ENCODE measurements at regions not wholly inside any gene's neighbourhood (a gene's known extent, or its start where the extent isn't known, plus 50 kb on each side); places are given as distances from the start of the nearest gene placed in this dataset.
A peak's percentile ranks its signal among the peaks of the same experiment; 100 is the strongest.

DNA sequence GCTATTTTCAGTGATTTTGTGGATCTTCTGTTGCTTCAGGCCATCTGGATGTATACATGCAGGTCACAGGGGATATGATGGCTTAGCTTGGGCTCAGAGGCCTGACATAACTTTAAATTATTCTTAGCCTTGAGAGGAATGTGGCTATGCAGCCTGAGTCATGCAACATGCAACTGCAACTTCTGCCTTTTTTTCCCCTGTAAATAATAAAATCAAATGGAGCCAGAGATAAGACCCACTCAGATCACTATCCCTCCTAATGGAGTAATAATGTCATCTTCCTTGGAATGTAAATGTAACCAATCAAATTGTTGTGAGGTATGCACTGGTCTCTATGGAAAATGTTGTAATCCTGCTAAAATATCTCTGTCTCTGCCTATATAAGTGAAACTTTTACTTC lies 54.9 kb downstream of the MAGEB17 start:
- no peak overlapping the region for H3K4me3 ChIP-seq (ENCODE audit: low read length)
- no peaks in the 10 kb centered on the region for H3K9me3 ChIP-seq (ENCODE audit: control insufficient read depth, low read depth, low read length)
- no peaks in the 10 kb centered on the region for H3K4me1 ChIP-seq (ENCODE audit: control insufficient read depth, insufficient read depth, low read length)
- no peak for DNase-seq
- no peak overlapping the region for H3K27ac ChIP-seq (ENCODE audit: low read length)
- H3K27me3 ChIP-seq (ENCODE audit: control insufficient read depth, insufficient read depth, low read length) = no peaks in the 10 kb centered on the region
- no peaks in the 10 kb centered on the region for H3K36me3 ChIP-seq (ENCODE audit: control insufficient read depth, insufficient read depth, low read length)

DNA sequence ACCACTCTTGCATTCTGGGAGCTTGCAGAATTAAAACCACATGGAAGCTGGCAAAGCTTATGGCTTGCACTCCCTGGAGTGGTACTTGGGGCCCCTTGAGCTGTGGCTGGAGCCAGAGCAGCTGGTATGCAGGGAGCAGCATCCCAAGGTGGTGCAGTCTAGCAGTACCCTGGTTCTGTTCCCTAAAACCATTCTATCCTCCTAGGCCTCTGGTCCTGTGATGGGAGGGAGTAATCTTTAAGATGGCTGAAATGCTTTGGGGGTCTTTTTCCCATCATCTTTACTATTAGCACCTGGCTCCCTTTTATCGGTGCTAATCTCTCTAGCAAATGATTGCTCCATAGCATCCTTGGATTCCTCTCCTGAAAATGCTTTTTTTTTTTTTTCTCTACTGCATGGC lies 56.1 kb downstream of the MAGEB17 start:
- no peaks in the 10 kb centered on the region for H3K9me3 ChIP-seq (ENCODE audit: control insufficient read depth, low read depth, low read length)
- H3K4me1 ChIP-seq (ENCODE audit: control insufficient read depth, insufficient read depth, low read length) = no peaks in the 10 kb centered on the region
- H3K4me3 ChIP-seq (ENCODE audit: low read length) = no peak overlapping the region
- H3K36me3 ChIP-seq (ENCODE audit: control insufficient read depth, insufficient read depth, low read length) = no peaks in the 10 kb centered on the region
- no peak for DNase-seq
- H3K27ac ChIP-seq (ENCODE audit: low read length) = no peak overlapping the region
- no CpG with 5 or more reads among the region's 1 CpG for WGBS (ENCODE audit: insufficient coverage, low lambda C conversion rate)
- no peaks in the 10 kb centered on the region for H3K27me3 ChIP-seq (ENCODE audit: control insufficient read depth, insufficient read depth, low read length)

DNA sequence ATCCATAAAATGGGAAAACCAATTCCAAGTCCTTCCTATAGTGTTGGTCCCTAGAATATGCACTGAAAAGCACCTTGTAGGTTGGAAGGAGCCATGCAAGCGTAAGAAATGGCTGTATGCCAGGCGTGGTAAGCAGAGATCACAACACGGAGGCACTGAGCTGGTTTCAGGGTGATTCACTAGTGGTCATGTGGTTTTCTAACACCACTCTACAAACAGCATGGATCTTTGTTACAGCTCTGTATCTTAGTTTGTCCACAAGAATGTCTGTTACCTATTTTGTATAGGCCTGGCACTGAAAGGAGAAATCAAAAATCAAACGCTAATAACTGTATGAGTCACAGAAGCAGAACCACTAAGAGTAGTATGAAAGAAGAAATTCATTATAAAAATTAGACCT lies 71.9 kb downstream of the MAGEB17 start:
- Histone ChIP-seq H3K36me3 (ENCODE audit: control insufficient read depth, insufficient read depth, low read length) (no peaks in the 10 kb centered on the region), H3K4me3 (ENCODE audit: low read length) (no peak overlapping the region), H3K27me3 (ENCODE audit: control insufficient read depth, insufficient read depth, low read length) (no peaks in the 10 kb centered on the region), H3K4me1 (ENCODE audit: control insufficient read depth, insufficient read depth, low read length) (no peaks in the 10 kb centered on the region), H3K27ac (ENCODE audit: low read length) (no peak overlapping the region), H3K9me3 (ENCODE audit: control insufficient read depth, low read depth, low read length) (no peaks in the 10 kb centered on the region)
- WGBS (ENCODE audit: insufficient coverage, low lambda C conversion rate) = no CpG with 5 or more reads among the region's 4 CpGs
- DNase-seq = no peak

DNA sequence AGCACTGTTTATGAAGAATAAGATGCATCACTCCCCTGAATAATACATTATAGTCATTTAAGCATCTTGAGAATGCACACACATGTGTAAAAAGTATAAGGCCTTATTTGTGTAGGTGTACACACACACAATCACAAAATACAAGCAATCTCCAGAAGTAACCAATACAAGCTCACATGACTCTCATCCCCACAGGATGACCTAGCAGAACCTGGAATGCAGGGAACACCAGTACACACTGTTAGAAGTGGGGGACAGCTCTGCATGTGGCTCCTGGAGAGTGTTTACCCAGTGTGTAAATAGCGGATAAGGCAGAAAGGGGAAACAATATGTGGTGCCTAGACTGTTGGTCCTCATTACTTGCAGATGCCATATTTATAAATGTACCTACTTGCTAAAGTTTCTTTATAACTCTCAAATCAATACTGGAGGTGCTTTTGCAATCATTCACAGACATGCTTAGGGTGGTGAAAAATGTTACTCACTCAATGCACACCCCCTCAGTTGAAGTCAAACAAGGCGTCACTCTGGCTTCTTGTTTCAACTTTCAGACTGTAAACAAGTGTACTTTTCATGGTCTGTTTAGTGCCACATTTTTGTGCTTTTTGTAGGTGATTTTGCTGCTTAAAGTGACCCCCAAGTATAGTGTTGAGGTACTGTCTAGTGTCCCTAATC lies 73.1 kb downstream of the MAGEB17 start:
- no peak for DNase-seq
- H3K4me3 ChIP-seq (ENCODE audit: low read length) = no peak overlapping the region
- no peaks in the 10 kb centered on the region for H3K4me1 ChIP-seq (ENCODE audit: control insufficient read depth, insufficient read depth, low read length)
- H3K27ac ChIP-seq (ENCODE audit: low read length) = no peak overlapping the region
- H3K36me3 ChIP-seq (ENCODE audit: control insufficient read depth, insufficient read depth, low read length) = no peaks in the 10 kb centered on the region
- H3K27me3 ChIP-seq (ENCODE audit: control insufficient read depth, insufficient read depth, low read length) = no peaks in the 10 kb centered on the region
- WGBS (ENCODE audit: insufficient coverage, low lambda C conversion rate) = no CpG with 5 or more reads among the region's 2 CpGs
- no peaks in the 10 kb centered on the region for H3K9me3 ChIP-seq (ENCODE audit: control insufficient read depth, low read depth, low read length)

- H3K9me3 ChIP-seq (ENCODE audit: control insufficient read depth, low read depth, low read length) = no peaks in the 10 kb centered on the region
- DNase-seq = no peak
- no peaks in the 10 kb centered on the region for H3K27me3 ChIP-seq (ENCODE audit: control insufficient read depth, insufficient read depth, low read length)
- H3K4me1 ChIP-seq (ENCODE audit: control insufficient read depth, insufficient read depth, low read length) = no peaks in the 10 kb centered on the region
- no peak overlapping the region for H3K27ac ChIP-seq (ENCODE audit: low read length)
- H3K4me3 ChIP-seq (ENCODE audit: low read length) = no peak overlapping the region
- H3K36me3 ChIP-seq (ENCODE audit: control insufficient read depth, insufficient read depth, low read length) = no peaks in the 10 kb centered on the region
Observed at GRCh38 chrX:16240968-16241367, 73.7 kb downstream of the MAGEB17 start.

DNA sequence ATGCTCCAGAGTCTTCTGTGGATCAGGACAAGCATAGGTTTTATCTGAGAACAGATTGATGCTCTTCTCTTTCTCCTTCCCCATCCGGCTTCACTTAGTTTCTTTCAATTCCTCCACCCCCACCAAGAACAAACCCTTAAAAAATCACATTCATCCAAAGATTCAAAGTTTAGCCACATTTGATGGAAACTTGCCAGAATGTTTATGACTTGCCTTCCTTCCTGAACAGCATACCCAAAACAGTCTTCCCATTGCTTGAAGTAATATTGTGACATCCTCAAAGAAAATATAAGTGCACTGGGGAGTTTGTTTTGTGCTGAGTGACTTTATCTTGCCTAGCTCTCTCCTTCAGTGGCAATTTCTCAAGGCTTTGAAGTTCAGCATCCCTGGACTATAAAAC lies 83.0 kb downstream of the MAGEB17 start:
- Histone ChIP-seq H3K27ac (ENCODE audit: low read length) (no peak overlapping the region), H3K36me3 (ENCODE audit: control insufficient read depth, insufficient read depth, low read length) (no peaks in the 10 kb centered on the region), H3K4me3 (ENCODE audit: low read length) (no peak overlapping the region), H3K4me1 (ENCODE audit: control insufficient read depth, insufficient read depth, low read length) (no peaks in the 10 kb centered on the region), H3K27me3 (ENCODE audit: control insufficient read depth, insufficient read depth, low read length) (no peaks in the 10 kb centered on the region), H3K9me3 (ENCODE audit: control insufficient read depth, low read depth, low read length) (no peaks in the 10 kb centered on the region)
- no CpG with 5 or more reads among the region's 1 CpG for WGBS (ENCODE audit: insufficient coverage, low lambda C conversion rate)
- no peak for DNase-seq

DNA sequence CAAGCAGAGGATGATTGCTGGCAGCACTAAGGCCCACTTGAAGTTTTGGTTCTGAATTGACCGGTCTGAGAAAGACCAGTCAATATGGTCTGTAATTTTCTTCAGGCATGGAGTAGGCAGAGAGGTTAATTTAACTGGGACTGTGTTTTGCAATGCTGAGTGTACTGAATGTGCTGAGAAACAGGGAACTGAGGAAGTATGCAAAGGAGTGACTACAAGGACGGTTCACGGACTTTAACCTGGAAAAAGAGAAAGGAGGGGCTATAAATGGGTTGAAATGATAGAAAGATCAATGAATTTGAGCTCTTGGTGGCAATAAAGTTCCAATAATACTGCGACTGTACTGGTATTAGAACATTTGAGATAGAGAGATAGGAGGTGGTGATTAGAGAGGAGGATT lies 84.5 kb downstream of the MAGEB17 start:
- Histone ChIP-seq H3K27ac (ENCODE audit: low read length) (no peak overlapping the region), H3K4me1 (ENCODE audit: control insufficient read depth, insufficient read depth, low read length) (no peaks in the 10 kb centered on the region), H3K27me3 (ENCODE audit: control insufficient read depth, insufficient read depth, low read length) (no peaks in the 10 kb centered on the region), H3K4me3 (ENCODE audit: low read length) (no peak overlapping the region), H3K9me3 (ENCODE audit: control insufficient read depth, low read depth, low read length) (no peaks in the 10 kb centered on the region), H3K36me3 (ENCODE audit: control insufficient read depth, insufficient read depth, low read length) (no peaks in the 10 kb centered on the region)
- WGBS (ENCODE audit: insufficient coverage, low lambda C conversion rate) = 0% methylated on average over 1 of the region's 4 CpGs
- DNase-seq = peak; percentile 3 to 31

GRCh38 chrX:16258882-16259281 lies 91.6 kb downstream of the MAGEB17 start:
- Histone ChIP-seq H3K9me3 (ENCODE audit: control insufficient read depth, low read depth, low read length) (no peaks in the 10 kb centered on the region), H3K4me3 (ENCODE audit: low read length) (no peak overlapping the region), H3K36me3 (ENCODE audit: control insufficient read depth, insufficient read depth, low read length) (no peaks in the 10 kb centered on the region), H3K4me1 (ENCODE audit: control insufficient read depth, insufficient read depth, low read length) (no peaks in the 10 kb centered on the region), H3K27ac (ENCODE audit: low read length) (no peak overlapping the region), H3K27me3 (ENCODE audit: control insufficient read depth, insufficient read depth, low read length) (no peaks in the 10 kb centered on the region)
- WGBS (ENCODE audit: insufficient coverage, low lambda C conversion rate) = no CpG with 5 or more reads among the region's 4 CpGs
- no peak for DNase-seq

GRCh38 chrX:16267431-16267830 lies 100.2 kb downstream of the MAGEB17 start:
- Histone ChIP-seq H3K27ac (ENCODE audit: low read length) (no peak overlapping the region), H3K4me3 (ENCODE audit: low read length) (no peak overlapping the region), H3K36me3 (ENCODE audit: control insufficient read depth, insufficient read depth, low read length) (no peaks in the 10 kb centered on the region), H3K4me1 (ENCODE audit: control insufficient read depth, insufficient read depth, low read length) (no peaks in the 10 kb centered on the region), H3K9me3 (ENCODE audit: control insufficient read depth, low read depth, low read length) (no peaks in the 10 kb centered on the region), H3K27me3 (ENCODE audit: control insufficient read depth, insufficient read depth, low read length) (no peaks in the 10 kb centered on the region)
- WGBS (ENCODE audit: insufficient coverage, low lambda C conversion rate) = no CpG with 5 or more reads among the region's 1 CpG
- no peak for DNase-seq

DNA sequence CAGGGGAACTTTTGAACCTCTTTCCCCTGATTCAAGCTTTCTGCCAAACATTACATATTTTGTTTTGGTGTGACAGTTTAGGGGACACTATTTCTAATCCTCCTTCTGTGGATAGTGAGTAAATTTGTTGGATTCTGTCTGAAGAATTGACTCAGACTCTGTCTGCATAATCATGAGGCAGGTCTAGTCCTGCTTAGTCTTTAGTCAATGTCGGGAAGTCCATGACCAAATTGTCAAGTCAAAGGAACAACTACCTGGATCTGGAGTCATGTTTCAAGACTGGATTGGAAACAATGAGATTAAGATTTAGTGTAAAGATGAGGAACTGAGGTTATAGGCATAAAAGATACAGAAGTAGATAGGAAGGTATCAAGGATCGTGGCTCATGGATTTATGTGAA lies 100.9 kb downstream of the MAGEB17 start:
- no peaks in the 10 kb centered on the region for H3K27me3 ChIP-seq (ENCODE audit: control insufficient read depth, insufficient read depth, low read length)
- no peaks in the 10 kb centered on the region for H3K4me1 ChIP-seq (ENCODE audit: control insufficient read depth, insufficient read depth, low read length)
- H3K9me3 ChIP-seq (ENCODE audit: control insufficient read depth, low read depth, low read length) = no peaks in the 10 kb centered on the region

DNA sequence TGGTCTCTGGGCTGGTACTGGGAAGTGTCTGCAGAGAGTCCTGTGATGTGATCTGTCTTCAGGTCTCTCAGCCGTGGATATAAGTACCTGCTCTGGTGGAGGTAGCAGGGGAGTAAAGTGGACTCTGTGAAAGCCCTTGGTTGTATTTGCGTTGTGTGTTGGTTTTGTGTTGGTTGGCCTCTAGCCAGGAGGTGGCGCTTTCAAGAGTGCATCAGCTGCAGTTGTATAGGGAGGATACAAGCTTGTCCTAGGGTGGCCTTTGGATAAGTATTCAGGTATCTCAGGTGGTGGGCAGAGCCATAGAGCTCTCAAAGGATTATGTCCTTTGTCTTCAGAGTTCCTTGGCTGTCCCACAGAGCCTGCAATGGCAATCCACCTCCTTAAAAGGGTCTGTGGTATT lies 111.6 kb downstream of the MAGEB17 start:
- H3K9me3 ChIP-seq (ENCODE audit: control insufficient read depth, low read depth, low read length) = no peaks in the 10 kb centered on the region
- DNase-seq = no peak
- no peak overlapping the region for H3K4me3 ChIP-seq (ENCODE audit: low read length)
- WGBS (ENCODE audit: insufficient coverage, low lambda C conversion rate) = no CpG with 5 or more reads among the region's 3 CpGs
- H3K4me1 ChIP-seq (ENCODE audit: control insufficient read depth, insufficient read depth, low read length) = no peaks in the 10 kb centered on the region
- no peak overlapping the region for H3K27ac ChIP-seq (ENCODE audit: low read length)
- H3K27me3 ChIP-seq (ENCODE audit: control insufficient read depth, insufficient read depth, low read length) = no peaks in the 10 kb centered on the region
- H3K36me3 ChIP-seq (ENCODE audit: control insufficient read depth, insufficient read depth, low read length) = no peaks in the 10 kb centered on the region

More for the DNA sequence above, 100.9 kb downstream of the MAGEB17 start:
- WGBS (ENCODE audit: insufficient coverage, low lambda C conversion rate) = no CpG with 5 or more reads among the region's 2 CpGs
- DNase-seq = no peak
- no peak overlapping the region for H3K27ac ChIP-seq (ENCODE audit: low read length)
- no peak overlapping the region for H3K4me3 ChIP-seq (ENCODE audit: low read length)
- no peaks in the 10 kb centered on the region for H3K36me3 ChIP-seq (ENCODE audit: control insufficient read depth, insufficient read depth, low read length)

Measured in large intestine (tissue), 3 donors.